A549 (cell line): ENCODE measurements at regions not wholly inside any gene's neighbourhood (a gene's known extent, or its start where the extent isn't known, plus 50 kb on each side); places are given as distances from the start of the nearest gene placed in this dataset.

Experiments used
- CTCF ChIP-seq: fragments of >200 bp; sonication (Bioruptor Twin); formaldehyde crosslinking; IDR thresholded peaks from 3 replicates; pipeline ENCODE4 v1.5.1; 2016
- ELK1 ChIP-seq: fragments of 150-350 bp; IDR thresholded peaks from 2 replicates; pipeline ENCODE4 v1.6.1; 2014; ENCODE audit warnings: low read depth, mild to moderate bottlenecking, low read length
- POLR2A ChIP-seq: IDR thresholded peaks from 2 replicates; pipeline ENCODE4 v1.6.1; 2012; ENCODE audit warnings: mild to moderate bottlenecking, low read length
- RFX5 ChIP-seq: fragments of 450-650 bp; IDR thresholded peaks from 2 replicates; pipeline ENCODE4 v1.7.1; 2014; ENCODE audit warnings: antibody characterized with exemption, mild to moderate bottlenecking, moderate library complexity
- USF2 ChIP-seq: fragments of 450-650 bp; IDR thresholded peaks from 2 replicates; pipeline ENCODE4 v1.6.1; 2014; ENCODE audit warnings: antibody characterized with exemption

GRCh38 chr6:56335726-56336125 is 88.3 kb upstream of the COL21A1 start:
- TF ChIP-seq USF2: no peak
- TF ChIP-seq CTCF: no peak
- TF ChIP-seq POLR2A: no peak
- TF ChIP-seq RFX5: no peak
- no peak for TF ChIP-seq ELK1
